ENCODE measurements at regions not wholly inside any gene's neighbourhood (a gene's known extent, or its start where the extent isn't known, plus 50 kb on each side); places are given as distances from the start of the nearest gene placed in this dataset.

GRCh38 chrX:39603230-39603629 is 494.5 kb downstream of the BCOR start:
- no peak for DNase-seq (ENCODE audit: low read depth)

DNA sequence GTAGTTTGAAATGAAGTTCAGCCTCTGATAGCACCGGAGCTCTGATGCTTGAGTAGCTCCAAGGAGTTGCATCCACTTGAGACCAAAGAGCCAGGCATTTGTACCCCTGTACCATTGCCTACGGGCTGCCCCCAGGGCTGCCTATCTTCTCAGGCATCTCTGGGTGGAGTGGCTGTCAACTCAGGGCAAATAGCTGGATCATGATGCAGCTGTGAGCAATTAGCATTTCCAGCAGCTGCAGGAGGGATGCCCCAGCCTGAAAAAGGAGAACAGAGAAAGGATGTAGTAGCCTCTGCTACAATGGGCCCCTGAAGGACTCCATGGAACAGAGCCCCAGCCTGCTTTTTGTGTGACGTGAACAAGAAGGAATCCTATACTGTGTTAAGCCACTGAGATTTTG is 492.6 kb downstream of the BCOR start:
- no peak for DNase-seq (ENCODE audit: low read depth)

GRCh38 chrX:39605866-39606265 is 491.9 kb downstream of the BCOR start:
- DNase-seq (ENCODE audit: low read depth) = no peak

DNA sequence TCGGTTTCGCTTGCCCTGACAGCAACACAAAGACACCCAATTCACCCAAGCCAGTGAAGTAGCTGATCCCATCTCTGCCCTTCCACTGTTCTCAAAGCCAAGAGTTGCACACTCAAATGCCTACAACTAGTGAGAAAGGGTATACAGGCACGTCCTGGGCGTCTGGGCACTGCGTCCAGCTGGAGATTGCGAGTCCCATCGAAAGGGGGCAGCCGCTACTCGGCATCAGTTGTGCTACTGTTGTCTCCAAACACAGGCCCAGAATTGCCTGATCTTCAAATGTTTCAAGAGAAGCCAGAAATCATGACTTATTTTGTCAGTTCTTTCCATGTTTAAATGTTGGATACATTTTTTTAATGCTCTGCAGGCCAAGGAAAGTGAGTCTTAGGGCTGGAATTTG is 487.8 kb downstream of the BCOR start:
- DNase-seq (ENCODE audit: low read depth) = no peak

- DNase-seq (ENCODE audit: low read depth) = no peak
These were observed 486.3 kb downstream of the BCOR start for GRCh38 chrX:39611468-39611867.

DNA sequence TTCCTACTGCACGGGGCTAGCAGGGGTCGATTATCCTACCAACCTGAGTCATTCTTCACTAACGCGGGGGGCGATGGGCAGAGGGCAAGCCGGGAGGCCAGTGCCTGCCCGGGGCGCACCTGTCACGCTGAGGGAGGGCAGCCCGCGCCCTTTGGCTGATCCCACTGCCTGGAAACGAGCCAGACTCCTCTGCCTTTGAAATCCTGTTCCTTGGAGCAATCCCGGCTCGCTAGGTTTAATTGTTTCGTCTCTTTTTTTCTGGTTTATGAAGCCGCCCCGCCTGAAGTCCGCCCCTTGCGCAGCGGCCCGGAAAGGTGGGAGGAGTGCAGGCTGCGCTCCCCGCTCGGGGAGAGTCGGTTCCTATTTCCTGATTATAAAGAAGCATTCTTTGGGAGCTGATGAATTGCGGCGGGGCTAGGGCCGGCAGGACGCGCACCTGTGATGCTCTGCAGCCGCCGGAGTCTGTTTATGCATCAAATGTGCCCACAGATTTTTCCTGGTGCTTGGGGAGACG is 484.2 kb downstream of the BCOR start:
- DNase-seq (ENCODE audit: low read depth) = no peak

- no peak for DNase-seq (ENCODE audit: low read depth)
These were observed 483.6 kb downstream of the BCOR start for GRCh38 chrX:39613997-39614679.

GRCh38 chrX:39614680-39614998 is 483.1 kb downstream of the BCOR start:
- no peak for DNase-seq (ENCODE audit: low read depth)

DNA sequence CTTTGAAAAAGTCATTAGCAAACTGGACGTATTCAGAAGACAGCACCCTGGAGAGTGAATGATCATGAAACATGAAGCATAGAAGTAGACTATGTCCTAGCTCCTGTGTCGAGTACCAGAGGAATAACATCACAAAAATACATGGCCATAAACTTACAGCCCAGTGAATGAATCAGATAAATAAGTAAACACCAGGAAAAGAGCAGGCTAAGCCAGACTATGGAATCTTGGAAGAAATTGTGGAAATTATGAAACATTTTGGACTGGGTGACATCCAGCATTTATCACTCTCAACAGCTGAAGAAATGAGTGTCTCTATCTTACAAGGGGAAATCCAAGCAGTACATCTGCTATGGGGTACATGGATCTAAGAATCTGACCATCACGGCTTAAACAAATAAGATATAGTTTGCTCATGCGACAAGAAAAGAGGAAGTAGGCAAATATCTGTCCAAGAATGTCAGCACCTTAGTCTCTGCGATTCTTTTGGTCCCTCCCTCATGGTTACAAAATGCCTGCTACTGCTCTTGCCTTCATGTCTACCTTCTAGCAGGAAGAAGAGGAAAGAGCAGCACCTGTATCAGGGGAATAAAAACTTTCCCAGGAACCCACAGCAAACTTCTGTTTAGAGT is 481.5 kb downstream of the BCOR start:
- DNase-seq (ENCODE audit: low read depth) = no peak

- no peak for DNase-seq (ENCODE audit: low read depth)
These were observed 481.0 kb downstream of the BCOR start for GRCh38 chrX:39616731-39617130.

DNA sequence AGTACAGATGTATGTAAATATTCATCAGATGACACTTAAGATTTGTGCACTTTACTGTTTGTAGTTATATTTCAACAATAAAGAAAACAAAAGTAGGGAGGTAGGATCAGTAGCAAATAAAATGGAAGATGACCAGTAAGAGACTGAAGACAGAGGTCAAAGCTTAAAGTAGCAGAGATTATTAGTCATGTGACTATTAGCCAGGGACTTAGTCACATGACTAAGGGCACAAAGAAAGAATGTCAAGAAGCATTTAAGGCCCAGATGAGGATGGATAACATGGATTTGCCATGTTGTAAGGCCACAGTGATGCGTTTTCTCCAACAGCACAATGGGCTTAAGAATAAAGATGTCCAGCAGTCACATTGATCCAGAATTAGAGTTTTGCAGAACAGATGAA is 479.6 kb downstream of the BCOR start:
- no peak for DNase-seq (ENCODE audit: low read depth)

DNA sequence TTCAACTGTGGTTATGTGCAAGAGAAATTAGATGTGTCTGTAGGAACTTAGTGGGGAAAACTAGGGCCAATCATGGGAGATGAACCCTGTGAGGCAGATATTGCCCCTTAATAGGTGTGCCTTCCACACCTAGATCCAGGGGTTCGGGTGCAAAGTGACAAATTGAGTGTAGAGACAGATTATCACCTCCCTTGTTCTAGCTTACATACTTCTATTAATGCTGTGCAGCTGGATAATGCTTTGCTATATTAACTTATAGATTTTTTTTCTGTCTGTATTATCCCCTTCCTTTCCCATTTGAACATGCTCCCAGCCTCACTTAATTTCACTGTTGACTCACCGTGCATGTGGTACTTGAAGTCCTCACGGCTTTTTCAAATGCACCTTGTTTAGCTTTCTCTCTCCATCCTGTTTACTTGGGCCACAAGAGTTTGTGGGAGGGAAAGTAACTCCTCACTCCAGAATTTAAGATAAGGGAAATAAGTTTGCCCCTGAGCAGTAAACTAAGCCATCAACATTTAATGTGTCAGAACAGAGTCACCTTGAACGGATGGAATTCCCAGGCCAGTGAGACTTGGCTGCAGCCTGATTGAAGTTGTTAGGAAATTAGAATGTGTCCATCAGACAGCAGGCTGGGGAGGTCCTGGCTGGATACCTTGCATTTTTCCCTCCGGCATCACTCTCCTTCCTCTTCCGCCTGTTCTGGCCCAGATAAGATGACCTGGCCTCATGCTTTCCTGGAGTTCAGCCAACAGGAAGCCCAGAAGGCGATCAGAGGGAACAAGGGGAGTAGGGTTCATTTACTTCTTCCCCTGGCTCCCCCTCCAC is 478.4 kb downstream of the BCOR start:
- no peak for DNase-seq (ENCODE audit: low read depth)

- no peak for DNase-seq (ENCODE audit: low read depth)
These were observed 473.6 kb downstream of the BCOR start for GRCh38 chrX:39624166-39624565.

DNA sequence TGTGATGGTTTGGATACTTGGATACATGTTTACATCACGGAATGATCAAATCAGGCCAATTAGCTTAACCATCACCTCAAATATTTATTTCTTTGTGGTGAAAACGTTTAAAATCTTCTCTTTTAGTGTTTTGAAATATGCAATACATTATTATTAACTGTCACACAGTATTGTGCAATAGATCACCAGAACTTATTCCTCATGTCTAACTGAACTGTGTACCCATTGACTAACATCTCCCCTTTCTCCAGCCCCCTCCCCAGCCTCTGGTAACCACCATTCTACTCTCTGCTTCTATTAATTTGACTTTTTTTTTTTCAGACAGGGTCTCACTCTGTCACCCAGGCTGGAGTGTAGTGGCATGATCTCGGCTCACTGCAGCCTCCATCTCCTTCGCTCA is 471.9 kb downstream of the BCOR start:
- no peak for DNase-seq (ENCODE audit: low read depth)

- DNase-seq (ENCODE audit: low read depth) = no peak
These were observed 471.0 kb downstream of the BCOR start for GRCh38 chrX:39626749-39627148.

GRCh38 chrX:39627257-39627656 is 470.5 kb downstream of the BCOR start:
- DNase-seq (ENCODE audit: low read depth) = no peak

DNA sequence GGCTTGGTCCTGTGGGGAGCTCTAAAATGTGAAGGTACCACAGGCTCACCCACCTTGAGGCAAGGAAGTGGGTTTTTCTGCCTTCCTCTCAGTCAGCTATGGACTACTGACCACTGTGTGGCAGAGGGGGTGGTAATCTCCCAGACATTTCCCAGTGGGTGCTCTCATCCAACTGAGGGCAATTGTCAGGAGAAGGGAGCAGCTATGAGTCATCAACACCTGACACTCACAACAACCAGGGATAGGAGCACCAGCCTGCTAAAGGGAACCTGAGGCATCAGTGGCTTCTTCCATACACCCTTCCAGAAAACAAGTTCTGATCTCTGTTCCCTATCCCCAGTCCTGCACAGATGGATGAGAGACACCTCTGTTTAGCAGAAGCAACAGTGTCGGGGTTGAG is 468.8 kb downstream of the BCOR start:
- no peak for DNase-seq (ENCODE audit: low read depth)

GRCh38 chrX:39630344-39630743 is 467.4 kb downstream of the BCOR start:
- DNase-seq (ENCODE audit: low read depth) = no peak

- no peak for DNase-seq (ENCODE audit: low read depth)
These were observed 466.2 kb downstream of the BCOR start for GRCh38 chrX:39631276-39632229.

DNA sequence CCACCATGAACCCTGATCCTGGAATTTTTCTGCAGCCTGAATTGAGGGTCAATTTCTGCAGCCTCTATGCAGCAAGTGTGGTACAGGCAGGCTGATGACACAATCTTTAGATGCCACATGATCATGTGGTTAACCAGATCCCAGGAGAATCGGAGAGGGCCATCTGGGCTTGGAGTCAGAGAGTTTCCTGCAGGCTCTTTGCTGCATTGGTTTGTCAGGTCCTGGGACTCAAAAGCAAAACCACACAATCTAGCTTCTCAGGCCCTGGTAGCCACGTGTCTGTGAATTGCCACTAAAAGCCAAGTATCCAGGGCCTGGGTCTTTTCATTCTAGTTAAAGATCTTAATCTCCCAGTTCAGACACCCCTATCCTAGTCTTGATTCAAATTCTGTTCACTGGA is 464.5 kb downstream of the BCOR start:
- DNase-seq (ENCODE audit: low read depth) = no peak

- DNase-seq (ENCODE audit: low read depth) = no peak
These were observed 461.3 kb downstream of the BCOR start for GRCh38 chrX:39636481-39636880.

DNA sequence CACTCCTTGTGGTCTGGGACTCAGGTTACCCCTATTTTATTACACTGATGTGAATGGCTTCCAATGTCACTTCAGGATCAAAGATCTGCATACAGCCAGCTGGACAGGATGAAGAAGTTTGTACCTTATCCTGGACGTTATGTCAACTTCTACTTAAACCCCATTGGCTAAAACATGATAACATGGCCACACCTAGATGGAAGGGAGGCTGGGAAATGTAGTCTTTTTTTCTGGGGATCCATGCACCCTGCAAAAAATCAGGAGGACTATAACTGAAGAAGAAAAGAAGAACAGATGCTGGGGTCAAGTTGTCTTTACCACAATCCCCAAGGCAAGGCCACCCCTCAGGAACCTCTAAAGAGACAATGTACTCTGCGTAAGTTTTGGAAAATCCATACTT is 459.2 kb downstream of the BCOR start:
- no peak for DNase-seq (ENCODE audit: low read depth)
